IMR-90 (cell line): ENCODE measurements at regions not wholly inside any gene's neighbourhood (a gene's known extent, or its start where the extent isn't known, plus 50 kb on each side); places are given as distances from the start of the nearest gene placed in this dataset.

Experiments used
- ATAC-seq: fragments of 200-7000 bp; cut with Tn5 transposase; 2 replicates; pipeline ENCODE4 v1.9.1; 2020; ENCODE audit warnings: low read depth, mild to moderate bottlenecking, moderate library complexity
- BruUV-seq: library from RNA; stranded (reverse); fragments of 400-500 nt; replicated peaks from 2 replicates; lab custom pipeline; 2021; lab: Mats Ljungman, UMichigan
- CTCF ChIA-PET: fragments of 300-600 bp; formaldehyde crosslinking; extraction: SDS; loops from one replicate; lab custom pipeline; 2021; ENCODE audit warnings: antibody characterized with exemption; lab: Yijun Ruan, JAX
- POLR2A ChIA-PET: fragments of 300-600 bp; sonication (Branson Sonifier 250); formaldehyde crosslinking; loops from one replicate; lab custom pipeline; 2022; ENCODE audit warnings: antibody characterized with exemption; ENCODE audit not compliant: unreplicated experiment; lab: Charles Lee
- DNase-seq: peaks from one replicate; pipeline ENCODE4 v3.0.0; 2013
- H2AFZ ChIP-seq: replicated peaks from 2 replicates; pipeline ENCODE3; 2013; ENCODE audit warnings: low read length, mild to moderate bottlenecking; ENCODE audit not compliant: poor library complexity
- H2AK5ac ChIP-seq: 2 replicates; pipeline ENCODE4 v1.6.1; 2013; ENCODE audit warnings: low read depth, low read length, inconsistent platforms
- H2AK9ac ChIP-seq: replicated peaks from 2 replicates; pipeline ENCODE3; 2013; ENCODE audit warnings: mild to moderate bottlenecking, low read depth, low read length, moderate library complexity; ENCODE audit not compliant: poor library complexity
- H2BK120ac ChIP-seq: 2 replicates; pipeline ENCODE4 v1.6.1; 2013; ENCODE audit warnings: low read depth, low read length, inconsistent platforms
- H2BK15ac ChIP-seq: 3 replicates; pipeline ENCODE4 v1.6.1; 2013; ENCODE audit warnings: low read depth, low read length, inconsistent platforms
- H2BK20ac ChIP-seq: 2 replicates; pipeline ENCODE4 v1.6.1; 2013; ENCODE audit warnings: low read depth, mild to moderate bottlenecking, inconsistent platforms, low read length, moderate library complexity
- H2BK5ac ChIP-seq: 2 replicates; pipeline ENCODE4 v1.6.1; 2013; ENCODE audit warnings: mild to moderate bottlenecking, low read depth, low read length, inconsistent platforms; ENCODE audit not compliant: poor library complexity, severe bottlenecking
- H3K14ac ChIP-seq: replicated peaks from 2 replicates; pipeline ENCODE4 v1.6.1; 2013; ENCODE audit warnings: low read depth, low read length, inconsistent platforms
- H3K18ac ChIP-seq: 2 replicates; pipeline ENCODE4 v1.6.1; 2013; ENCODE audit warnings: low read depth, low read length, control low read depth
- H3K23ac ChIP-seq: 2 replicates; pipeline ENCODE4 v1.6.1; 2013; ENCODE audit warnings: low read depth, low read length, inconsistent platforms
- H3K27ac ChIP-seq: 2 replicates; pipeline ENCODE4 v1.5.1; 2013; ENCODE audit warnings: mild to moderate bottlenecking, control low read depth, low read length; ENCODE audit not compliant: insufficient read depth
- H3K27me3 ChIP-seq: 2 replicates; pipeline ENCODE4 v1.6.1; 2013; ENCODE audit warnings: low read length; ENCODE audit not compliant: control insufficient read depth, insufficient read depth
- H3K36me3 ChIP-seq: 2 replicates; pipeline ENCODE4 v1.6.1; 2013; ENCODE audit warnings: low read length, mixed read lengths; ENCODE audit not compliant: control insufficient read depth, insufficient read depth
- H3K4ac ChIP-seq: 2 replicates; pipeline ENCODE4 v1.6.1; 2013; ENCODE audit warnings: low read depth, low read length, inconsistent platforms
- H3K4me1 ChIP-seq: 2 replicates; pipeline ENCODE4 v1.6.1; 2013; ENCODE audit warnings: low read length, mixed read lengths; ENCODE audit not compliant: control insufficient read depth, insufficient read depth
- H3K4me2 ChIP-seq: 2 replicates; pipeline ENCODE4 v1.6.1; 2013; ENCODE audit warnings: low read depth, mild to moderate bottlenecking, control low read depth, low read length, moderate library complexity
- H3K4me3 ChIP-seq: 2 replicates; pipeline ENCODE4 v1.5.1; 2013; ENCODE audit warnings: low read depth, mild to moderate bottlenecking, control low read depth, low read length, moderate library complexity; ENCODE audit not compliant: insufficient read depth
- H3K56ac ChIP-seq: 2 replicates; pipeline ENCODE4 v1.6.1; 2013; ENCODE audit warnings: low read length, inconsistent platforms; ENCODE audit not compliant: insufficient read depth; ENCODE audit errors: extremely low read depth
- H3K79me1 ChIP-seq, 2 experiments: 2 replicates each; pipeline ENCODE4 v1.6.1; 2013; ENCODE audit warnings: low read length in 2 of 2, inconsistent platforms in 1 of 2, low read depth in 1 of 2
- H3K9ac ChIP-seq: 2 replicates; pipeline ENCODE4 v1.6.1; 2013; ENCODE audit warnings: low read depth, low read length, control low read depth
- H3K9me1 ChIP-seq: 2 replicates; pipeline ENCODE4 v1.6.1; 2013; ENCODE audit warnings: low read length, inconsistent platforms; ENCODE audit not compliant: insufficient read depth
- H3K9me3 ChIP-seq: 2 replicates; pipeline ENCODE4 v1.6.1; 2013; ENCODE audit warnings: low read length; ENCODE audit not compliant: control insufficient read depth, insufficient read depth
- H4K20me1 ChIP-seq: 2 replicates; pipeline ENCODE4 v1.6.1; 2013; ENCODE audit warnings: low read length, inconsistent platforms; ENCODE audit not compliant: insufficient read depth
- H4K5ac ChIP-seq: 2 replicates; pipeline ENCODE4 v1.6.1; 2013; ENCODE audit warnings: mild to moderate bottlenecking, low read depth, low read length, control low read depth
- H4K8ac ChIP-seq, 2 experiments: 2 replicates each; pipeline ENCODE4 v1.6.1; 2013; ENCODE audit warnings: low read depth in 2 of 2, low read length in 2 of 2, control low read depth in 1 of 2, inconsistent platforms in 1 of 2
- H4K91ac ChIP-seq: 2 replicates; pipeline ENCODE4 v1.6.1; 2013; ENCODE audit warnings: low read depth, low read length, inconsistent platforms; ENCODE audit not compliant: insufficient read depth
- BHLHE40 ChIP-seq: fragments of 150-350 bp; IDR thresholded peaks from 2 replicates; pipeline ENCODE4 v1.6.1; 2016; ENCODE audit warnings: mild to moderate bottlenecking, low read depth, low read length
- CHD1 ChIP-seq: IDR thresholded peaks from 2 replicates; pipeline ENCODE4 v1.6.1; 2012; ENCODE audit warnings: low read depth, low read length, improper control_type of control experiment
- CTCF ChIP-seq: conservative IDR thresholded peaks from 2 replicates; pipeline ENCODE4 v1.5.1; 2012; ENCODE audit warnings: mild to moderate bottlenecking, low read depth, low read length, improper control_type of control experiment
- ELK1 ChIP-seq: fragments of 150-350 bp; IDR thresholded peaks from 2 replicates; pipeline ENCODE4 v1.6.1; 2016; ENCODE audit warnings: low read depth, mild to moderate bottlenecking, low read length, moderate library complexity, borderline replicate concordance
- MAFK ChIP-seq: IDR thresholded peaks from 2 replicates; pipeline ENCODE4 v1.6.1; 2012; ENCODE audit warnings: low read depth, low read length, improper control_type of control experiment
- POLR2A ChIP-seq: IDR thresholded peaks from 2 replicates; pipeline ENCODE4 v1.6.1; 2012; ENCODE audit warnings: mild to moderate bottlenecking, low read depth, low read length
- RAD21 ChIP-seq: IDR thresholded peaks from 2 replicates; pipeline ENCODE4 v1.6.1; 2012; ENCODE audit warnings: low read length, improper control_type of control experiment
- RFX5 ChIP-seq: IDR thresholded peaks from 2 replicates; pipeline ENCODE4 v1.8.0; 2012; ENCODE audit warnings: low read depth, mild to moderate bottlenecking, low read length, moderate library complexity
- SMC3 ChIP-seq: fragments of 150-350 bp; IDR thresholded peaks from 2 replicates; pipeline ENCODE4 v1.6.1; 2016; ENCODE audit warnings: low read depth, mild to moderate bottlenecking, antibody characterized with exemption, low read length, moderate library complexity
- WGBS, 2 experiments: methylation state at CpG; one replicate each; pipeline versions ENCODE4 v1.1.5 to v1.1.7; 2013; ENCODE audit warnings: missing lambda C conversion rate in 2 of 2; ENCODE audit not compliant: insufficient read length in 1 of 2; ENCODE audit errors: extremely low coverage in 2 of 2; 5-methylcytosine and 5-hydroxymethylcytosine counted together
- dilution Hi-C: fragments of 300-500 bp; cut with HindIII; formaldehyde crosslinking; loops from one replicate; pipeline ENCODE4 v1.14.3; 2018; ENCODE audit warnings: low sequenced_read_pairs; ENCODE audit not compliant: unreplicated experiment
- in situ Hi-C: fragments of 300-500 bp; cut with MboI; formaldehyde crosslinking; loops from 3 replicates; pipeline ENCODE4 v1.14.3; 2019; ENCODE audit warnings: low sequenced_read_pairs, inconsistent platforms, mixed read lengths
- intact Hi-C: fragments of 100-400 bp; cut with micrococcal nuclease; formaldehyde crosslinking; loops from 2 replicates; pipeline ENCODE4 v1.10.0; 2022

GRCh38 chr6:101003075-101003474 is 121.9 kb upstream of the ASCC3 start:
- TF ChIP-seq ELK1, result no peak
- no peak for TF ChIP-seq RAD21
- TF ChIP-seq BHLHE40, result no peak
- TF ChIP-seq POLR2A, result no peak
- no peak for TF ChIP-seq SMC3
- no peak for TF ChIP-seq CTCF
- no peak for TF ChIP-seq RFX5
- no peak for TF ChIP-seq CHD1
- TF ChIP-seq MAFK, result no peak
- Histone ChIP-seq H2BK15ac (no peak overlapping the region), H3K79me1 (no peaks in the 10 kb centered on the region), H3K9me1 (no peaks in the 10 kb centered on the region), H3K56ac (no peak overlapping the region), H3K9ac (no peak overlapping the region), H2AFZ (no peak overlapping the region), H4K20me1 (no peaks in the 10 kb centered on the region), H3K27ac (no peak overlapping the region), H3K18ac (no peak overlapping the region), H2BK5ac (no peak overlapping the region), H3K4me3 (no peak overlapping the region), H2BK20ac (no peak overlapping the region), H3K4ac (no peak overlapping the region), H3K36me3 (no peaks in the 10 kb centered on the region), H2AK5ac (no peak overlapping the region), H3K27me3 (no peaks in the 10 kb centered on the region), H3K4me1 (no peaks in the 10 kb centered on the region), H4K5ac (no peak overlapping the region), H4K91ac (no peak overlapping the region), H2BK120ac (no peak overlapping the region), H3K9me3 (peaks cover 3% of the 10 kb centered on the region), H3K23ac (no peak overlapping the region), H3K14ac (no peak overlapping the region), H4K8ac (no peak overlapping the region), H3K4me2 (no peak overlapping the region), H2AK9ac (no peak overlapping the region)
- in situ Hi-C loops (no loop called here), dilution Hi-C loops (no loop called here), intact Hi-C loops (no loop called here)
- BruUV-seq, result no TSS peak
- no peak for ATAC-seq
- CTCF ChIA-PET, result no interaction called here
- no CpG with 5 or more reads among the region's 1 CpG for WGBS, 2 experiments
- POLR2A ChIA-PET, result no interaction called here
- DNase-seq, result no peak
